Glomerular endothelial cell (primary cell): ENCODE measurements at regions not wholly inside any gene's neighbourhood (a gene's known extent, or its start where the extent isn't known, plus 50 kb on each side); places are given as distances from the start of the nearest gene placed in this dataset.

Experiments
- DNase-seq: peaks from one replicate; pipeline ENCODE4 v3.0.0-alpha.2; 2011; ENCODE audit warnings: low read depth, low spot score; ENCODE audit errors: extremely low read depth

DNA sequence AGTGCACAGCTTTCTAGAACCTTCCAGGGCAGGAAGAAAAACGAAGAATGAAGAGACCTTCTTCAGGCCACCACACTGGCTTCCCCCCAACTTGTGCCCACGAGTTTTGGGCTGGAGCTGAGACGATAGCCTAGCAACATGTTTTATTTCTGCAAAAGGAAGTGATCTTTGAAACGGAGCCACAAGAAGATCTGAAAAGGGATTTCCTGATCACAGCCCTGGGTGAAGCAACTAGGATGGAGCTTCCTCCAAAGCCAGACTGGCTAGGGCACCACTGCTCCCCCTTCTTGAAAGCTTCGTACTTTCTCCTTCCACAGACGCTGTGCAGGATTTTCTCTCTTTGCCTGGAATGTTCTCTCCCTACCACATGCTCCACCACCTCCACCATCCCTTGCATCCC, 418.3 kb downstream of the MED13L start:
- no peak for DNase-seq

GRCh38 chr12:115857923-115858322, 419.6 kb downstream of the MED13L start:
- DNase-seq: no peak

DNA sequence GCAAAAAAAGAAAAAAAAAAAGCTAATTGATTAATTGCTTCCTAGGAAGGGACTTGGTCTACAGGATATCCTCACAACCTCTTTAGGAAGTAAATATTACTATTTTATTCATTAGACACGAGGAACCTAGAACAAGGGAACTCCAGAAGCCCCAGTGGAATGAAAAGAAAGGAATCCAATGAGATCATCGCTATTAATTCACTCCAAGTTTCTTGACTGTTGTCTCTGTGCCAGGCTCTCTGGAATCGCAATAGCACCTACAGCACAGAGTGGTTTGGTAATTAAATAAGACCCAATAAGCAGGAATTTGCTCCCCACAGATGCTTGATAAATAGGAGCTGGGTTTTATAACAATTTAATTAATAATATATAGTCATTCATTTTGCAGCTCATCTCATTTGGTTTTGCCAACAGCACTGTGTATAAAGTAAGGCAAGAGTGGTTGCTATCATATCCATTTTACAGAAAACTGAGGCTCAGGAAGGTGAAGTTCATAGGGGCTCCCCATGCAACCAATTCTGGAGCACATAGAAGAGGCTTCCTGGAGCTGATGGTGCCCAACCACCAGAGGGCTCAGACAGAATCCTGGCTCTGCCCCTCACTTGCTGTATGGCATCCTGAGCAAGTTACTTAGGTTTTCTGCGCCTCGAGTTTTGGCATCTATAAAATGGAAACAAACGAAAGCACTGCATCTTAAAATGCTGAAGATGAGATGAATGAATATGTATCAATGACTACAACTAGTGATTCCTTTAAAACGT, 420.2 kb downstream of the MED13L start:
- no peak for DNase-seq

GRCh38 chr12:115852054-115852453, 425.4 kb downstream of the MED13L start:
- no peak for DNase-seq

DNA sequence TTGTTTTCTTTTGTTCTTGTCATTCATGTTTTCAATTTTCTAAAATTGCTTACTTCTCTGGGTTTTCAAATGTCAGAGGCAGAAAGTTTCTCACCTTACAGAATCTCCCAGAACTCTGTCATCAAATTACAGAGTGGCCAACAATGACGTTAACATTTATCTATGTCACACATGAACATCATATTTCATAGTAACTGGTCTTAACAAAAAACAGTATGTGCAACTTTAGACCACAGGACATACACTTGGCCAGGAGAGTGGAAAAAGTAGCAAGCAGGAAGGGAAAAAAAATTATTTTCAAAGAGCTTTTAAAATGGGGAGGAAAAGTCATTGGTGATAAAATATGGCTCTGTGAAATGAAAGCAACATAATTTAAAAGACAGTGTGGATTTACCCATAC, 426.5 kb downstream of the MED13L start:
- no peak for DNase-seq

DNA sequence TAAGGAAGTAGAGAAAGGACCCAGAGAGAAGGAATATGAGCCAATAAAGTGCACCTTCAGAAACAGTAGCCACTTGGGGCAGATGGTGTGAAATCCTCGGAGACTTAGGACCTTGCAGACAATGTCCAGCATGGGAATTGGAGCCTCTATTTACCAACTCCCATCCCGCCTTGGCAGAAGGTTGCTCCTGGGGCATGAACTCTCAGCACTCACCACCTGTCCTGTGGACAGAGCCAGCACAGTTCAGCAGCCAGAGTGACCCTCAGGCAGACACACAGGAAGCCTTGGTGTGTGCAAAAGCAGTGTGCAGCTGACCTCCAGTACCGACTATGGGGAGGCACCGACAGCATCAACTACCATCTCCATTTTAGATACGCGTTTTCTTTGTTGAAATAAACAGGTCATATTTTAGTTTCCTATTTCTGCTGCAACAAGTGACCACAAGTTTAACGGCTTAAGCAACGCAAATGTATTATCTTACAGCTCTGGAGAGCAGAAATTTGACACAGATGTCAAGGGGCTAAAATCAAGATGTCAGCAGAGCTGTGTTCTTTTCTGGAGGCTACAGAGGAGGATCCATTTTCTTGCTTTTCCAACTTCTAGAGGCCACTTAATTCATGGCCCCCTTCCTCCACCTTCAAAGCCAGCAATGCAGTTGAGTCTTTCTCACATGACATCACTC, 428.1 kb downstream of the MED13L start:
- no peak for DNase-seq

GRCh38 chr12:115847398-115847797, 430.1 kb downstream of the MED13L start:
- no peak for DNase-seq

DNA sequence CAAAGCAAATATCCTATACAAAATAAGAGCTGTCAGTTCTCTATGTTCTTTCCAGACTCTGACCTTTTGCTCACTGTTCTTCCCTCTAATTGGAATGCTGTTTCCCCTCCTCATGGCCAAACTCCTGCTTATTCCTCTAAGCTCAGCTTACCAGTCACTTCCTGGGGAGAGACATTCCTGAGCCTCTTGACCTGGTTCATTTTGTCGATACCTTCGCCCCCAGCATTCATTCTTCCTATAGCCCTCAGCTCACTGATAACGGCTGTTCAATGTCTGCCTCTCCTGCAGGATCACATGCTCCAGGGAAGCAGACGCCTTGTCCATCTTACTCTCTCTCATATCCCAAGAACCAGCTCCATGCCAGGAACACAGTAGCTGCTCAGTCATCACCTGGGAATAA, 431.0 kb downstream of the MED13L start:
- DNase-seq: no peak

DNA sequence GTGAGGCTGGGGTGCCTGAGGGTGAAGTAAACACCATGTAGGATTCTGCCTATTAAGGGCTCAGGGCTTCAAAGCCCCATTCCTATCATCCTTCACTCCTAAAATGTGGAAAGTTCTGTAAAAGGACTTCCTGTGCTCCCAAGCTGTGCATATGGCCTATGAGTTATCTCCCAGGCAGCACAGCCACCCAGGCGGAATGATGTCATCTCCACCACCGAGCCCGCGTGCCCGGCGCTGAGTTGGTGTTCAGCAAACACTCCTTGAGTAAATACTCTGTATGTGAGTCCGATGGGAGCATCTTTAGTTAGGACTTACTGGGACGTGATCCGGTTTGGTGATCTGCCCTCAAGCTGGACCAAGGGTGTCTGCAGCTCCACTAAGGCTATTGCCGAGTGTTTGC, 437.3 kb downstream of the MED13L start:
- no peak for DNase-seq

GRCh38 chr12:115838952-115839351, 438.5 kb downstream of the MED13L start:
- DNase-seq: no peak

DNA sequence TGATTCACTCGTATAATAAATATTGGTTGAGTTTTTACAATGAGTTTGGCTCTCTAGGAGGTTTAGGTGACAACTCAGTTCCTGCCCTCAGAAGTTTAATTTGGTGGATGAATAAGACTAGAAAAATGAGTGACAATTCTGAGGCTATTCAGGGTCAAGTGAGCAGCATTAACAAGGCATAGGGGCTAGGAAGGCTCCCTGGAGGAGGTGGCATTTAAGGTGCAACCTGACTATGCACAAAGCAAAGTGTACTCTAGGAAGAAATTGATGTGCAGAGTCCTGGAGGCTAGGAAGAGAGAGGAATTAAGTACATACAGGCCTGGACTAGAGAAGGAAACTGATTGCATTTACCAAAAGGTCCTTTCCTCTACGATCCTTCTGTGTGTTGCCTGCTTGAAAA, 440.3 kb downstream of the MED13L start:
- DNase-seq: no peak

DNA sequence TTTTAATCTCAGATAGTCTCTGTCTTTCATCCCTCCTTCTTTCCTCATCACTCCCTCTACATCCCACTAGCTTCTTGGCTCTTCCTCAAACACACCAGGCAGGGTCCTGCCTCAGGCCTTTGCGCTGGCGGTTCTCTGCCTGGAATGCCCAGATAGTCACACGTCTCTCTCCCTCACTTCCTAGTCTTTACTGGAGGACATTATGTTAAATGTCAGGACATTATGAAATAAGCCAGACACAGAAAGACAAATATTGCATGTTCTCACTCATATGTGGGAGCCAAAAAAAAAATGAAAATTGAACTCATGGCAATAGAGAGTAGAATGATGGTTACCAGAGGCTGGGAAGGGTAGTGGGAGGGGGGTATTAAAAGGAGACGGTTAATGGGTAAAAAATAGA, 442.0 kb downstream of the MED13L start:
- no peak for DNase-seq

GRCh38 chr12:115833704-115834103, 443.8 kb downstream of the MED13L start:
- DNase-seq: no peak

- DNase-seq: no peak
These were observed 446.9 kb downstream of the MED13L start for GRCh38 chr12:115830633-115831032.

DNA sequence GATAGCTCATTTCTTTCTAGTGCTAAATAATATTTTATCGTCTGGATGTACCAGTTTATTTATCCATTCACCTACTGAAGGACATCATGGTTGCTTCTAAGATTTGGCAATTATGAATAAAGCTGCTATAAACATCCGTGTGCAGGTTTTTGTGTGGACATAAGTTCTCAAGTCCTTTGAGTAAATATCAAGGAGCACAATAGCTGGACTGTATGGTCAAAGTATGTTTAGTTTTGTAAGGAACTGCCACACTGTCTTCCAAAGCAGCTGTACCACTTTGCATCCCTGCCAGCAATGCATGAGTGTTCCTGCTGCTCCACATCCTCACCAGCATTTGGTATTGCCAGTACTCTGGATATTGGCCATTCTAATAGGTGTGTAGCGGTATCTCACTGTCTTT, 447.4 kb downstream of the MED13L start:
- DNase-seq: no peak

DNA sequence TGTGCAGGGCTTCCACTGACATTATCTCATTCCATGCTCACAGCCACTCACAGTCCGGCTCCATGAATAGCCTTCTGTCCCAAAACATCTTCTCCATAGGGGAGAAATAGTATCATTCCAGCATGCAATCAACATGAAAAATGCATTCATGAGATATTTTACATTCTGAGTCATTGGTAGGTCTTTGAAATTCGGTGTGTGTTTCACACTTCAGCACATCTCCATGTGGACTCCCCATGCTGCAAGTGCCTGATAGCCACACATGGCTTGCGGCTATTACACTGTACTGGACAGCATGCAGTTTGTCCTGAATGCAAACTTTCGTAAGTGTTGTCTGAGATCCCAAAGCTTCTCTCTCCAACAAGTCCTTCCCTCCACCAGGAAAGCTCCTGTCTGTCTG, 449.3 kb downstream of the MED13L start:
- no peak for DNase-seq

DNA sequence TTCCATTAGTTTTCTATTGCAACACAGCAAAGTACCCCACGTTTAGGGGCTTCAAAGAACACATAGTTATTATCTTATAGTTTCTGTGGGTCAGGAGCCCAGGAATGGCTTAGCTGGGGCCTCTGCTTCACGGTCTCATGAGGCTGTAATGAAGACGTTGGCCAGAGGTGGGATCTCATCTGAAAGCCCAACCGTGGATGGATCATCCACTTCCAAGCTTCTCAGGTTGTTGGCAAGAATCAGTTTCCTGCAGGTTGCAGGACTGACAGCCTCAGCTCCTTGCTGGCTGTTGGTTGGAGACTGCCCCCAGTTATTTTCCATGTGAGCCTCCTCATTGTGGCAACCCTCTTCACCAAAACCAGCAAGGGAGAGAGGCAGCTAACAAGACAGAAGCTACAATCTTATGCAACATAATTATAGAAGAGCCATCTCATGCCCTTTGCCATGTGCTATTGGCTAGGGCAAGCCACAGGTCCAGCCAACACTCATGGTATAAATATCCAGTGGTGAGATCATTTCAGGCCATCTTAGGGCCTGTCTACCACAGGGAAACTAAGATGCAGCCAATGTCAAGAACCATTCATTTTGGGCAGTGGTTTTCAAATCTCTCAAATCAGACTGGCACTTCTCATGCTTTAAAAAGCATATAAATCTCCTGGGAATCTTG, 452.4 kb downstream of the MED13L start:
- no peak for DNase-seq

DNA sequence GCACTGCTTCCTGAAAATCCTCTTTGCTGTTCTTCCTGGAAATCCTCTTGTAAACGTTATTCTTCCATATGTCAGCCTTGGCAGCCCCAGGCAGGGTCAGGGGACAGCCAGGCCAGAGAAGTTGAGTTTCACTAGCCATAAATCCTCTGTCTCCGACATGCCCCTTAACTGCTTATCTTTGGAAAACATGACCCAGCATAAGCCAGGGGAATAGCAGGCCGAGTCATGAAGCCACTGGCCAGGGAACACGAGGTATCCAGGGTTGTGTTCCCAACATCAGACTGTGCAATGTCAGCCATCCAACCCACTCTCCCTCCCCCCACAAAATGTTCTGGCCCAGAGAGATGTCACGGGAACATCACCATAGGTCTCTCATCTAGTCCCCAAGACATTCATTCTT, 453.9 kb downstream of the MED13L start:
- no peak for DNase-seq

DNA sequence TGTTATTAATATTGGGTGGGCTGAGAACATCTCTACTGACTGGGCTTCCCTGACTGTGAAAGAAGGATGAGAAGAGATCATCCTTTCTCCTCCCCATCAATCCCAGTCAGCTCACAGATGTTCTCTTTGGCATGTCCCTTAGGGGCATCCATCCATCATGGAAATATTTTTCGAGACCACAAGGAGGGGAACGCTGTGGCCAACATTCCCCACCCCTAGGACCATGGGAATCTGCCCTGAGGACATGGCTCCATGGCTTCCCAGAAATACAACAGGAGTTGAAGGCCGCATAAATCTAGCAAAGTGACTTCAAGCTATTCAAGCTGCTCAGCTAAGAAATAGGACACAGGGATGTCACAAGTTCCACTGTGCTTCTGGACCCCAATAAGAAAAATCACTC, 456.8 kb downstream of the MED13L start:
- DNase-seq: no peak

GRCh38 chr12:115818973-115819372, 458.5 kb downstream of the MED13L start:
- no peak for DNase-seq

- no peak for DNase-seq
These were observed 460.1 kb downstream of the MED13L start for GRCh38 chr12:115817389-115817788.

- no peak for DNase-seq
These were observed 461.6 kb downstream of the MED13L start for GRCh38 chr12:115815924-115816323.
